NCI-H2196 (cell line): ENCODE measurements at regions not wholly inside any gene's neighbourhood (a gene's known extent, or its start where the extent isn't known, plus 50 kb on each side); places are given as distances from the start of the nearest gene placed in this dataset.

Source experiments
- DNase-seq: peaks from one replicate; lab custom pipeline; 2025; ENCODE audit not compliant: unreplicated experiment; lab: John Stamatoyannopoulos, UW

DNA sequence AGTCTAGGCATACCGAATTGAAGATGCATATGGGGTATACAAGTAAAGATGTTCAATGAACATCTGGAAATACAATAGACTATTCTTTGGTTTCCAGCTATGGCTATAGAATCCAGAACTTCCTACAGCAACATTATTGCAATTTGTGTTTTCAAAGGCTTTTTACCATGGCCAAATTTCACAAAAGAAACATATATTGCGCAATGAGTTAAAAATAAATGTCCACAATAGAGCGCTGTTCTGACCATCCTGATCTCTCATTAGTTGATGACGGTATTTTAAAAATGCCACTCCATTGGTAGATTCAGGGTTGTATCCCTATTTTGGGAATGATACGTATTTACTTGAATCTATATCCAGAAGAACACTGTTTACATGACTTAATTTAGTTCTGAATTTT is 139.2 kb downstream of the LINC00632 start:
- DNase-seq = no peak

DNA sequence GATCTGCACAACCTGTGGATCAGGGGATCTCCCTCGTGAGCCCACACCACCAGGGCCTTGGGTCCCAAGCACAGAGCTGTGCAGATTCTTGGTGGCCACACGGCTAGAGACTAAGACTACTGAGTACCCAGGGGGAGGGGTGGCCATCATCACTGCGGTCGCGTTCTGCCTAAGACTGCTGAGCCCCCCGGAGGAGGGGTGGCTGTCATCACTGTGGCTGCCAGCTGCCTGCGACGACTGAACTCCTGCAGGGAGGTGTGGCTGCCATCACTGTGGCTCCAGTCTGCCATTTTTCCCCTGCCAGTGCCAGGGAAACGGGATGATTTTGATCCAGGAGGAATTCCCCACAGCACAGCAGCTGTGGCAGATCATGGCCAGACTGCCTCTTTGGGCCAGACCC is 141.7 kb upstream of the SPANXB1 start:
- DNase-seq = no peak

DNA sequence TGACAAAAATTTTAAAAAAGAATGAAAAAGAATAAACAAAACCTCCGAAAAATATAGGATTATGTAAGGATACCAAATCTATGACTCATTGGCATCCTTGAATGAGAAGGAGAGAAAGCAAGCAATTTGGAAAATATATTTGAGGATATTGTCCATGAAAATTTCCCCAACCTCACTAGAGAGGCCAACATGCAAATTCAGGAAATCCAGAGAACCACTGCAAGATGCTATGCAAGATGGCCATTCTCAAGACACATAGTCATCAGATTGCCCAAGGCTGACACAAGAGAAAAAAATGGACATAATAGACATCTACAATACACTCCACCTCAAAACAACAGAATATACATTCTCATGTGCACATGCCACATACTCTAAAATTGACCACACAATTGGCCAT is 135.9 kb upstream of the SPANXB1 start:
- no peak for DNase-seq

DNA sequence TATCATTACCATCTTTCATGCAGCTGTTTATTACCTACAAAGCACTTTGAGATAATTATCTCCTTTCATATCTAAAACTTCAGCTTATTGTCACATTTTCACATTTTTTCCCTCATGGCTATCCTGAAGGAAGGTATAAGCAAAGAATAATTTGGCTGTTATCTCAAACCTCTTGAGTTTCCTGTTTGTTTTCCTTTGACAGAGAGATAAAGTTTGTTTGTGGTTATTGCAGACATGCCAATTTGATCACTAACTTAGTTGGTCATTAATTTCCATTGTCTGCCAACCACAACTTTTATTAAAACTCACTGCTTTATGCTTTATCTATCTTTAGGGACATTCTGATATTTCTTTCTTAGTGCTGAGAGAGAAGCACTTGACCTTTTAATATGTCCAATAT is 89.8 kb upstream of the SPANXB1 start:
- DNase-seq = no peak

DNA sequence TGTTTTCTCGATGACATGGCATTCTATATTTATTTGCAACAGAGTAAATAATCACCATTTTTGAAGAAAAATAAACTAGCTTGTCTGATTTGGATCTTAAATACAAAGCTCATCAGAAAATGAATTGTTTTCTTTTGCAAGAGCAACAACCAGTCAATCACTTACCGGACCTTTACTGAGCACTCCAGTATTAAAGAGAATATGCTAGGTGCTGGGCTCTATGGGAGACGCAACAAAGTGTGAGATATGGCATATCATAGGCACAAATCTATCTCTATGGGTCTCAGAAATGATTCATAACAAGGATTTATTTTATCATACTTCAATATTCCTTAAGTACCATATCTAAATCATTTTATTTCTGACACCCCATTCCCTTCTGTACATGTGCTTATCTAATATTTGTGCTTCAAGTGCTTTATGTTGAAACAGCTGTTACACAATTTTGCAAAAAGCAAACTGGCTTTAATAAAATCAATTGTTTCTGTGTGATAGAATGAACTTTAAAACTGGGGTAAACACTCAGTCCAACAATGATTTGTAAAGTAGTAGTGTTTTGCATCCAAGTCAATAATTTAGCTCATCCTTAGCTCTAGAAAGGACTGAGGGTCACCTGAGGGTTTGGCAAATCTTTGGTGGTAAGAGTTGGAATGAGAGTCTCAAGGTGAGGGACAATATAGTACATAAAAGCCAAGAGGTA is 88.4 kb upstream of the SPANXB1 start:
- no peak for DNase-seq

DNA sequence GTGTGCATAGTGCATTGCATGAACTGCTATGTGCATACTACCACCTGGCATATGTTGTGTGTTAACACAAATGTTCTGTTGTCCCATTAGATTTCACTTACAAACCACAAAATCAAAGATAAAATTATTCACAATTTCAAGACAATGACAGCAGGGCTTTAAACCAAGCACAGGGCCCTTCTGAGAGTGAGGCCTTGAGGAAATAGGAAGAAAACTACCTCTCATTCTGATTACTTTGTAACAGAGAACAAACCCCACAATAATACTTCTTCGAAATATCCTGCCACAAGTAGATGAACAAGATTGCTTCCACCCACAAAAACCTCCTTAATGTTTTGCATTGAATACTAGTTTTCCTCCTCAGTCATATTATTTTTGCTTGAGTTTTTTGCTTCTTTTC is 85.5 kb upstream of the SPANXB1 start:
- DNase-seq = no peak

DNA sequence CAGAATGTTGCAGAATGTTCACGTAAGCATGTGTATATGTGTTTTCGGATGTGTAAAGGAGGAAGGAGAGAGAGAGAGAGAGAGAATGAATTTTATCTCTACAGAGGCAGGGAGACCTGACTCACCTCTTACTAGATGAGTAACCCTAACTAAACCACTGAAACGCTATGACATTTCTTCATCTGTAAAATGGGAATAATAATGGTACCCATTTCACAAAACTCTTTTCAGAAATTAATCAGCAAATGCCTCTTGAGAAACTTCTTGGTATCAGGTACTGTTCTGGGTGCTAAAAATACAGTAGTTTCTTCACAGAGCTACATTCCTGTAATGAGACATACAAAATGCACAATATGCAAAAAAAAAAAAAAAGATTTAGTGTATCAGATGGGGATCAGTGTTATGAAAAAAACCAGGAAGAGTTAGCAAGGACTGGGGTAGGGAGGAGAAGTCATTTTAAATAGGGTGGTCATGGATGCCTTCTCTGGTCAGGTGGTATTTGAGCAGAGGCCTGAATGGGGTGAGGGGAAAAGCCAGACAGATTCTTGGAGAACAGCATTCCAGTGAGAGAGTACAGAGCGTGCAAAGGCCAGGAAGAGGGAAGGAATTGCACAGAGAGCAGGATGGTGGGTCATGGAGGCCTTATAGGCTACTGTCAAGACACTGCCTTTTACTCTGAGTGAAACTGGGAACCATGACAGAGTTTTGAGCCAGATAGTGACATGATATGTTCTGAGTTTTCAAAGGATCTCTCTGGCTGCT is 84.9 kb upstream of the SPANXB1 start:
- no peak for DNase-seq

DNA sequence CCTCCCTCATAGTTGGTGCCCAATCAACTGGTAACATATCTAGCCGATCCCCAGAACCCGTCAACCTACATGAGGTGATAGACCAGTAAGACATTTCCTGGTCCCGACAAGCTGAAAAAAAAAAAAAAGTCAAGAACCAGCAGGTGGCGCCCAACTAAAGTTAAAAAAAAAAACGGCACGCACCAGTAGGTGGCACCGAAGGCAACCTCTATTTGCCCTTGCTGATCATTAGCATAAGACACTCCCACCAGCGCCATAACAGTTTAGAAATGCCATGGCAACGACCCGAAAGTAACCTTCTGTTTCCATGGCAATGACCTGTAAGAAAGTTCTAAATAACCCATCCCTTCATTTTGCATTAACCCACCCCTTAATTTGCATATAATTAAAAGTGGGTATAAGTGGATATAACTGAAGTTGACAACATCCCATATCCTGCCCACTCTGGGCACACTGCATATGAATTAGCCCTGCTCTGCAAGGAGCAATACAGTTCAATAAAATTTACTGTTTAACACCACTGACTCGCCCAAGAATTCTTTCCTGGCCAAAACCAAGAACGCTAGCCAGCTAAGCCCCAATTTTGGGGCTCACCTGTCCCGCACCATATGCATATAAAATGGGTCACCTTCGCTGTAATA is 83.9 kb upstream of the SPANXB1 start:
- DNase-seq = peak; percentile 35

DNA sequence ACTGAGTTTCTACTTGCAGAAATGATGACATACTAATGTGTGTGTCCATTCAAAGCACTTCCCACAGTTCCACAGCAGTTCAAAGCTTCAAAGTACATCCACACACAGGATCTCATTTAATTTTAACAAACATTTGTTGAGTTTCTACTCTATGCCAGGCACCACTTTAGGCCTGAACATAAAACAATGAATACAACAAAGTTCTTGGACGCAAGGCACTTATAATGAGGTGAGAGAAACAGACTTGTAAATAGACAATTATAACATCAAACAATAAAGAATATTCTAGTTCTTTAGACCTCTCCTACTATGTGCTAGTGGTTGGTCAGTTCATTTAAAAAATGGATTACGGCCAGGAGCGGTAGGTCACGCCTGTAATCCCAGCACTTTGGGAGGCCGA is 82.0 kb upstream of the SPANXB1 start:
- no peak for DNase-seq

DNA sequence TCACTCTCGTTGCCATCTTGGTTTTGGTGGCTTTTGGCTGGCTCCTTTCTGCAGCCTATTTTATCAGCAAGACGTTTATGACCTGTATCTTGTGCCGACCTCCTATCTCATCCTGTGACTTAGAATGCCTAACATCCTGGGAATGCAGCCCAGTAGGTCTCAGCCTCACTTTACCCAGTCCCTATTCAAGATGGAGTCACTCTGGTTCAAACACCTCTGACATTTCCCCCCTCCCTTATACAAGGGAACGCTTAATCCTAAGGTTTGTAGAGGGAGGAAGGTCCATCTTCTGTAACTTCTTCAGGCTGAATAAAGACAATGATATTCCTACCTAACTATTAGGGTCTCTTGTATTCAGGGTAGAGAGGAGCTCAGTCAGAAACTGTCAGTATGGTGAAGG is 79.3 kb upstream of the SPANXB1 start:
- DNase-seq = no peak

DNA sequence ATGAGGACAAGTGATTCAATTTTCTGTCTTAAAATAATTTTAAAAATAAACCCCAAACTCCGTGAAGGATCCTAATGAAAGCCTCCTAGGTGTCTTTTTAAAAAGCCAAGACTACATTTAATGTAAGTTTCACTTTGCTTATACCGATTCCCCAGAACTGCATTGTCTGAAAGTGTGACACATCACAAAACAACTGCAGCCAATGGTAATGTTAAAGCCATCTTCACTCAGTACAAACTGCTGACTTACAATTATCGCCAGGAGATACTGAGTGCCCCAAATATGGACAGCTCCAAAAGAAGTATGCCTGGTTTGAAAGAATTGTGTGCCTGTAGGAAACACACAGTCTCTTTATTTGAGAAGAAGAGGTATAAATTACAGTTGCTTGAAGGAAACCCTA is 73.7 kb upstream of the SPANXB1 start:
- no peak for DNase-seq

DNA sequence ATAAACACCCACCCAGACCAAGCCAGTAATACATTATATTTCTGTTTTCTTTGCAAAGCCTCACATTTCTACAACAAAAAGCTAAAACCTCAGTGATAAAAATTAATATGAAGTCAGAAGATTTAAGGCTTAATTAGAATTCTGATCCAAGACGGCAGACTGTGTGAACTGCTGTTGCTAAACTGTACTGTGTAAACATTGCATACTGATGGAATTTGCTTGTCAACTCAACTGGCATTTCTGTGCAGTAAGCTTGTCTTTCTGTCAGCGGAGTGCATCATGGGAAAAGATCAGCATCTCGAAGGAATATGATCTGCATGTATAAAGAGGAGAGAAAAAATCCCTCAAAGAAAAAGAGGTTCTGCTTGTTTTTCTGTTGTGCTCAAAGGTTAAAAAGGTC is 69.4 kb upstream of the SPANXB1 start:
- no peak for DNase-seq

DNA sequence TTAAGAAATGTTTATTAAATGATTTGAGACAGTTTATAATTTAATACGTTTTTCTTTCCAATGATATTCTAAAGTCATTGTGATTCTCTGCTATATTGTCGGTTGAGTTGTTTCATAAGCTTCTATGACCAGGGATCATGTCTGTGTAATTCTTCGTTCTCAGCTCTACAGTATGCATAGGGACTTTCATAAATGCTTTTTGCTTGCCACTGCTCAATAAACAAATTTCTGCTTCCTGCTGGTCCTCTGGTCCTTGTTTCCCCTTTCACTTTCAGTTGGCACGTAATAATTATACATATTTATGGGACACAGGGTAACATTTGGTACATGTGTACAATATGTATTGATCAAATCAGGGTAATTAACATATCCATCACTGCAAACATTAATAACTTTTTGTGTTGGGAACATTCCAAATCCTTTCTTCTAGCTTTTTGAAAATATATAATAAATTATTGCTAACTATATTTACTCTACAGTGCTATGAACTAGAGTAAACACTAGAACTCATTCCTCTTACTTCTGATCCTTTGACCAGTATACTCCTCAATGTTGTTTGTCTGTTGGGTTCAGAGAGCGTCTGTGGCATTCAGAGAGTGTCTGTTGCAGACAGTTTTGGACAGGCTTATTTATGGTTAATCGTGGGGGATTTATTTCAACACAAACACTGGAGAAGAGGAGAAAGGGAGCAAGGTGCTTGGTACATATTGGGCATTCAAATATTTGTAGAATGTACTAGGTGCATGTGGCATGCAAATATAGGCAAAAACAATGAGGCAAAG is 68.3 kb upstream of the SPANXB1 start:
- DNase-seq = no peak

DNA sequence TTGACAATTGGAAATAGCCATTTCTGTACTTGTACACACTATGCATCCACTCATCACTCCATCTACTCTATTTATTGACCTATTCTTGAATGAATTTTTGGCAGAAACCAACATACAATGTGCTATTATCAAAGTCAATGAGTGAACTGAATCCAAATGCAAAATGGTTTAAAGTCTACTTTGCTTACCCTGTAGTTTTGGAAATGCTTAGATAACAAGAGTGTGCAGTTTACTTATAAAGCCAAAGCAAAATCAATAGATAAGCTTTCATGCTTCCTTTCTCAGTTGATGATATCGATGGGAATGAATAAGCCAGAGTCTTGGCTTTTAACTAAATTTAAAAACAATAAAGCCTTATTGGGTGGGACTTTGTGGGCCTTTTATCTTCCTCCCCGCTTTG is 58.9 kb upstream of the SPANXB1 start:
- DNase-seq = no peak

DNA sequence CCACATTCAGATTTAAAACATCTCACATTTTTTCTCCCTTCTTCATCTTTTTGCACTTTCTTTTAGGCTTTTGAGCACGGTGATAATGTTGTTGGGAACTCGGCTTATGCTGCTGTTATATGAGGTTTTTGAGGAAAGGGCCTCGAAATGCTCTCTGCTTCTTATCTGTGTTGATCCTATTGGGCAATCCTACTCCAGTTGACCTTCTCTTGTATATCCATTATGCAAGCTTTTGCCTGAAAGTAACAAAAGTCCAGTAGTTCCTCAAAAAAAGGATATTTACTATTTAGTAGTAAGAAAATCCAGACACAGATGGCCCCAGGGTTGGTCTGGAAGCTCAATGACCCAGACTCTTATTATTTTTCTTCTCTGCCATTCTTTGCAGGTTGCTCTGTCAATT is 57.7 kb upstream of the SPANXB1 start:
- no peak for DNase-seq

DNA sequence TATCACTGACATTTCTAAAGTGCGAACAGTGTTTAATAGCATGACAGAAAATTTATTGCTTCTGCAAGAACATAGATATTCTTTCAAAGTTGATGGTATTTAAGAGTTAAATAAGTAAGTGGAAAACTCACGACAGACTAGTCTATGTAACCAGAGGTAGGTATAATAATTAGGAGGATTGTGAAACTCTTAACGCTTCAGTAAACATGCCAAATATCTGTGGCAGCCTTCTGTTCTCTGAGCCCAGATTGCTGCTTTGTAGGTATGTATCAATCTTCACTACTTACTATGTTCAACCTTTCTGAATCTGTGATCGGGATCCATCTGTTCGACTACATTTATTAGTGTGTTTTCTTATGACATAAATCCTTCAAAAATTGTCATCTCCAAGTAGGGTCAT is 53.6 kb upstream of the SPANXB1 start:
- no peak for DNase-seq

DNA sequence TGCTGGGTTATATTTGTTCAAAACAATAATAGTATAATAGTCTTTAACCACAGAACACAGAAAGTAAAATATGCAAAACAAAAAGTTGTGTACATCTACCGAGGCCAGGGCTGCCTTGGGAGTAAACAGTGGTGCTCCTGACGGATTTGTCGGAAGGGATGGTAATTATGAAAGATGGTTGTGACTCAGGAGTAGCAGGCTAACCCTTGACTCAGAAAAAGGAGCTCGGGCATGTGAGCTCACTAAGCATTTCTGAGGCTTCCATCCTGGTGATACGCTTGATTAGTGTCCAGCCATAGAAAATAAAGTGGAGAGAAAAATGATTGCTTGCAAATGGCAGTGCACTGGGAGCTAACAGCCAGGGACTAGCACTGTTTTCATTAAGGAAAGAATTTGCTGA is 53.2 kb upstream of the SPANXB1 start:
- DNase-seq = no peak
